GM12878 (cell line): ENCODE measurements at regions not wholly inside any gene's neighbourhood (a gene's known extent, or its start where the extent isn't known, plus 50 kb on each side); places are given as distances from the start of the nearest gene placed in this dataset.

Experiments
- ATAC-seq: fragments of 200-7000 bp; cut with Tn5 transposase; 3 replicates; pipeline ENCODE4 v1.9.1; 2020; ENCODE audit warnings: mild to moderate bottlenecking, moderate library complexity
- BruUV-seq: library from RNA; stranded (reverse); fragments of 400-500 nt; replicated peaks from 2 replicates; lab custom pipeline; 2021; lab: Mats Ljungman, UMichigan
- CTCF ChIA-PET: fragments of 300-600 bp; sonication (Branson Sonifier 250); formaldehyde crosslinking; extraction: SDS; loops from one replicate; lab custom pipeline; 2021; ENCODE audit warnings: inconsistent platforms; lab: Yijun Ruan, JAX
- POLR2A ChIA-PET: fragments of 350-600 bp; formaldehyde crosslinking; extraction: SDS; loops from one replicate; lab custom pipeline; 2021; ENCODE audit warnings: inconsistent platforms; lab: Charles Lee
- RAD21 ChIA-PET: fragments of 300-600 bp; sonication (Branson Sonifier 250); formaldehyde crosslinking; loops from one replicate; lab custom pipeline; 2023; ENCODE audit warnings: antibody characterized with exemption; ENCODE audit not compliant: unreplicated experiment; lab: Charles Lee
- SMC1A ChIA-PET: fragments of 300-600 bp; sonication (Branson Sonifier 250); formaldehyde crosslinking; loops from one replicate; lab custom pipeline; 2023; ENCODE audit not compliant: unreplicated experiment, uncharacterized antibody; lab: Charles Lee
- DNase-seq: peaks from one replicate; pipeline ENCODE4 v3.0.0-alpha.2; 2011; ENCODE audit warnings: low read depth, low spot score
- FAIRE-seq: peaks from 3 replicates; lab custom pipeline; 2011; peaks lifted over from hg19 to GRCh38; lab: Jason Lieb, UNC
- H2AFZ ChIP-seq: 2 replicates; pipeline ENCODE4 v1.6.0; 2011; ENCODE audit warnings: low read depth, low read length, control low read depth; ENCODE audit not compliant: control insufficient read depth
- H3K27ac ChIP-seq: 2 replicates; pipeline ENCODE4 v1.5.1; 2011; ENCODE audit warnings: control low read depth; ENCODE audit not compliant: control insufficient read depth, insufficient read depth
- H3K27me3 ChIP-seq, 2 experiments: replicated peaks in 1 of 2; 2 replicates each; pipeline versions ENCODE4 v1.6.0 to v1.6.1; 2011; ENCODE audit warnings: low read length in 1 of 2; ENCODE audit not compliant: control insufficient read depth in 2 of 2, insufficient read depth in 2 of 2
- H3K36me3 ChIP-seq, 2 experiments: 2 replicates each; pipeline ENCODE4 v1.5.1; 2011; ENCODE audit warnings: low read length in 1 of 2; ENCODE audit not compliant: control insufficient read depth in 2 of 2, insufficient read depth in 2 of 2
- H3K4me1 ChIP-seq: 2 replicates; pipeline ENCODE4 v1.6.1; 2011; ENCODE audit warnings: mild to moderate bottlenecking, low read length, moderate library complexity, mixed read lengths; ENCODE audit not compliant: control insufficient read depth, insufficient read depth
- H3K4me2 ChIP-seq: 2 replicates; pipeline ENCODE4 v1.6.0; 2011; ENCODE audit warnings: control low read depth; ENCODE audit not compliant: control insufficient read depth, insufficient read depth
- H3K4me3 ChIP-seq: fragments of 200-600 bp; sonication (generic); 2 replicates; pipeline ENCODE4 v1.5.1; 2016
- H3K79me2 ChIP-seq: 2 replicates; pipeline ENCODE4 v1.6.0; 2011; ENCODE audit warnings: low read length; ENCODE audit not compliant: control insufficient read depth, insufficient read depth
- H3K9ac ChIP-seq: 2 replicates; pipeline ENCODE4 v1.8.0; 2011; ENCODE audit warnings: low read length, control low read depth, mixed read lengths; ENCODE audit not compliant: control insufficient read depth, insufficient read depth
- H3K9me3 ChIP-seq: replicated peaks from 3 replicates; pipeline ENCODE4 v1.5.1; 2011; ENCODE audit warnings: mild to moderate bottlenecking, low read length; ENCODE audit not compliant: control insufficient read depth, insufficient read depth
- H4K20me1 ChIP-seq: 2 replicates; pipeline ENCODE4 v1.6.0; 2011; ENCODE audit not compliant: control insufficient read depth, insufficient read depth
- CBFB ChIP-seq: IDR thresholded peaks from 2 replicates; pipeline ENCODE4 v1.6.1; 2016; ENCODE audit warnings: antibody characterized with exemption, low read depth
- FOXK2 ChIP-seq: fragments of 450-650 bp; IDR thresholded peaks from 2 replicates; pipeline ENCODE4 v1.6.1; 2017; ENCODE audit warnings: mild to moderate bottlenecking, moderate library complexity
- MXI1 ChIP-seq: fragments of 150-350 bp; IDR thresholded peaks from 2 replicates; pipeline ENCODE4 v1.6.1; 2011; ENCODE audit warnings: low read depth, mild to moderate bottlenecking, inconsistent platforms, low read length, improper control_type of control experiment
- NFIC ChIP-seq: IDR thresholded peaks from 2 replicates; pipeline ENCODE4 v1.6.1; 2012; ENCODE audit warnings: low read depth, mild to moderate bottlenecking, inconsistent platforms, low read length, moderate library complexity
- PRDM15 ChIP-seq: fragments of 450-650 bp; formaldehyde crosslinking; IDR thresholded peaks from 2 replicates; pipeline ENCODE4 v1.4.0; 2020; ENCODE audit warnings: mild to moderate bottlenecking, moderate library complexity
- RCOR1 ChIP-seq: conservative IDR thresholded peaks from 2 replicates; pipeline ENCODE4 v1.6.1; 2012; ENCODE audit warnings: low read depth, low read length, improper control_type of control experiment
- SIX5 ChIP-seq: IDR thresholded peaks from 2 replicates; pipeline ENCODE4 v1.6.1; 2011; ENCODE audit warnings: mild to moderate bottlenecking, low read depth, low read length, moderate library complexity; ENCODE audit not compliant: severe bottlenecking
- TCF3 ChIP-seq: IDR thresholded peaks from 2 replicates; pipeline ENCODE4 v1.6.1; 2012; ENCODE audit warnings: low read depth, mild to moderate bottlenecking, low read length, borderline replicate concordance; ENCODE audit not compliant: insufficient read depth
- ZBTB33 ChIP-seq: fragments of 450-650 bp; IDR thresholded peaks from 2 replicates; pipeline ENCODE4 v1.6.1; 2017; ENCODE audit warnings: mild to moderate bottlenecking
- WGBS: methylation state at CpG from one replicate; pipeline ENCODE4 v1.1.6; 2016; ENCODE audit warnings: low lambda C conversion rate; ENCODE audit not compliant: insufficient replicate concordance, insufficient coverage; ENCODE audit errors: missing lambda C conversion rate; 5-methylcytosine and 5-hydroxymethylcytosine counted together
- in situ Hi-C: fragments of 300-500 bp; cut with MboI; formaldehyde crosslinking; loops from 9 replicates; pipeline ENCODE4 v1.14.3; 2018; ENCODE audit warnings: mixed read lengths
- intact Hi-C: fragments of 100-400 bp; cut with micrococcal nuclease; formaldehyde crosslinking; loops from one replicate; pipeline ENCODE4 v1.14.2; 2022; ENCODE audit not compliant: unreplicated experiment

- no peak for TF ChIP-seq RCOR1
- TF ChIP-seq SIX5, result no peak
- TF ChIP-seq TCF3, result no peak
- no peak for TF ChIP-seq NFIC
- TF ChIP-seq FOXK2, result no peak
- TF ChIP-seq ZBTB33, result no peak
These were observed 265.5 kb upstream of the PCSK5 start (continued) for GRCh38 chr9:75624998-75625397.

GRCh38 chr9:75626860-75627259, 263.6 kb upstream of the PCSK5 start:
- no peak overlapping the region for H2AFZ ChIP-seq
- intact Hi-C loops (no loop called here), in situ Hi-C loops (no loop called here)
- H3K27ac ChIP-seq, result no peak overlapping the region
- 0% methylated on average over 1 of the region's 1 CpG for whole genome bisulfite sequencing
- no peak for TF ChIP-seq CBFB
- no peak for TF ChIP-seq RCOR1
- TF ChIP-seq PRDM15 (CRISPR knock-in tag), result no peak
- TF ChIP-seq MXI1, result no peak
- no peaks in the 10 kb centered on the region for H3K36me3 ChIP-seq
- FAIRE-seq (no peak), DNase-seq (no peak), ATAC-seq (no peak)
- BruUV-seq, result no TSS peak
- H3K4me2 ChIP-seq, result no peak overlapping the region
- no peaks in the 10 kb centered on the region for H4K20me1 ChIP-seq
- H3K79me2 ChIP-seq, result no peaks in the 10 kb centered on the region
- ChIA-PET POLR2A (no interaction called here), CTCF (no interaction called here), SMC1A (no interaction called here), RAD21 (no interaction called here)
- H3K27me3 ChIP-seq, result no peaks in the 10 kb centered on the region
- no peaks in the 10 kb centered on the region for H3K9me3 ChIP-seq
- H3K4me1 ChIP-seq, result no peaks in the 10 kb centered on the region
- H3K4me3 ChIP-seq, result no peak overlapping the region
- H3K9ac ChIP-seq, result no peak overlapping the region
